ENCODE measurements at regions not wholly inside any gene's neighbourhood (a gene's known extent, or its start where the extent isn't known, plus 50 kb on each side); places are given as distances from the start of the nearest gene placed in this dataset.

DNA sequence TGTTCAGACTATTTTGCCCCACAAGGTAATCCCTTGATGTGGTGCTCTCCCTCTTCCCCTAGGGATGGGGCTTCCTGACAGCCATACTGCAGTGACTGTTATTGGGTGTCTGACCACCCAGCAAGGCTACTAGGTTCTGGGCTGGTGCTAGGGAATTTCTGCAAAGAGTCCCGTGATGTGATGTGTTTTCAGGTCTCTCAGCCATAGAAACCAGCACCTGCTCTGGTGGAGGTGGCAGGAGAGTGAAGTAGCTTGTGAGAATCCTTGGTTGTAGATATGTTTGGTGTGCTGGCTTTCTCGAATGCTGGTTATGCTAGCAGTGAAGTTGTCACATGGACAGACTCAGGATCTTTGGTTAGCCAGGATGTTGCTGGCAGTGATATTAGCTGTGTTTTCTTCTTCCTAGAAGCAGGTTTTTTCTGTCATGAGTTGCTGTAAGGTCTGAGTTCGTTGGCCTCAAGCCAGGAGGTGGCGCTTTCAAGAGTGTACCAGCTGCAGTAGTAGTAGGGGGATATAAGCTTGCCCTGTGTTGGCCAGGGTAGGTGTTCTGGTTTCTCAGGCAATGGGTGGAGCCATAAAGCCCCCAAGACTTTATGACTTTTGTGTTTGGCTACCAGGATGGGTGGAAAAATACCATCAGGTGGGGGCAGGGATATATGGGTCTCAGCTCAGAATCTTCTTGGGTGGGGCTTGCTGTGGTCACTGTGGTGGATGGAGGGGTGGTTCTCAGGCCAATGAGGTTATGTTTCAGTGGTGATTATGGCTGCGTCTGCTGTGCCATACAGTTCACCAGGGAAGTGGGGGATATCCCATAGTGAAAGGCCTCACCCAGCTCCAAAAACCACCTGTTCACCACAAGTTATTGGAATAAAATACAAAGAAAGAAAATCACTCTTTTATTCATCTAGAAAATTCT lies 1112.3 kb downstream of the KCNT2 start:
- DNase-seq = peak in 1 of 2 experiments; percentile 11

DNA sequence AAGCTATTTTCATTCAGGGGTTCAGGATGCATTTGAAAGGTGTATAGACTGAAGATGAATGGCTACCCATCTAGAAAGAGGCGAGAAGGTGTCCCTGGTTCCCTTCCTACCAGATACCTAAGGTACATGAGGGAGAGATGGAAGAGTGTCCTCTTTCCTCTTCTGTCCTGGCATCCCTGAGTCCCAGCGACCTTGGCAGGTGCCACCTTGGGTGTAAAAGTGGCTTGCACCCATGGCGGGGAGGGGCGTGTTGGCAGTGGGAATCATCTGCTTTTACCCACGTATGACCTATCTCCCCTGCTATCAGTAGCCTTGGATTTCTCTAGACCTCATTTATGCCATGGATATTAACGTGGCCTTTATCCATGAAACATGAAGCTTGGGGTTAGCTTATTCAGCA lies 1126.1 kb downstream of the KCNT2 start:
- DNase-seq = no peak

DNA sequence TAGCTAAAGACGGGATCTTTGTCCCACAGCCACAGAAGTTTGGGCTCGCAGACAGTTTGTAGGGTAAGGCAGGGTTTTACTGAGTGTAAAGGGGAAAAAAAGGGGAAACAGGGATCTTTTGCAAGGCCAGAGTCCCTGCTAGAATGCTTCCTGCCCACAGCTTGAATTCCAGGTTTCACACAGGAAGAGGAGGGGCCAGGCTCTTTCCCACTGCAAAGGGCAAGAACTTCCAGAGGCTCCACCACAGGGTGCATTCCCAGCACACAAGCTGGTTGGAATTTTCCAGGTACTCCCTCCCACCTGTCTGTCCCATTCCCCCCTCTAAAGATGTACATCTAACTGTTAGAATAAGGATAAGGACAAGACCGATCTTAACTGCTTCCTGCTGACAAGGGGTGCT lies 1126.9 kb downstream of the KCNT2 start:
- DNase-seq = no peak

DNA sequence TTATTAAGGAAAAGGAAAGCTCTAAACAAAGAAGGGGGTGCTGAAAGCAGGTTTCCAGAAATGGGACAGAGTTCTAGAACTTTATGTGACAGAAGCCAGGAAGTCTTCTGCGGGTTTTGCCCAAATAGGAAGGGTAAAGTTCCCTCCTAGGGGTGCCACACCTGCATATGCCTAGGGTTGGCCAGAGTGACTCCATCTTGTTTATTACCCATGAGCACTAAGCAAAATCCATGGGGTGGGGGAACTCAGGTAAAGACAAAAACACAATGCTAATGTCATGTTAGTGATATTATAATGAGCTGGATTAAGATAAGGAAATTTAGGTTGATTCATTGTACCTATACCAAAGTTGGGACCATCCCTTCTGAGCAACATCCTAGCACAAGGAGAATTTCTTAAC lies 1132.7 kb downstream of the KCNT2 start:
- no peak for DNase-seq

DNA sequence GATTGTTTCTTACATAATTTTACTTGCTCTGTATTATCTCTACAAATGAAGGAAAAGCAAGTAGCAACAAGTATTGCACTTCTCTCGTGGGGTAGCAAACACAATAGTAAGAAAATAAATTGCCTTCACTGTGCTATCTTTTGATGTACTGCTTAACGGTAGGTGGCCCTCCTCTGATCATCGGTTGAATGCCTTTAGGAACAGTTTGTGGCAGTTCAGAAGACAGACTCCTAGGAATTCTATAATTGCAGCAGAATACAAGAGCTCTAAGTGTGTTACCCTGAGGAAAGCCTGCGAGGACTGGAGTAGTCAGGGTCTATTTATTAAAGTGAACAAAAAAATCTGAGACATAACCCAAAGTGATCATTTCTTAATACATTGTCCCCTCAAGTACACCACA lies 1135.9 kb downstream of the KCNT2 start:
- DNase-seq = no peak

DNA sequence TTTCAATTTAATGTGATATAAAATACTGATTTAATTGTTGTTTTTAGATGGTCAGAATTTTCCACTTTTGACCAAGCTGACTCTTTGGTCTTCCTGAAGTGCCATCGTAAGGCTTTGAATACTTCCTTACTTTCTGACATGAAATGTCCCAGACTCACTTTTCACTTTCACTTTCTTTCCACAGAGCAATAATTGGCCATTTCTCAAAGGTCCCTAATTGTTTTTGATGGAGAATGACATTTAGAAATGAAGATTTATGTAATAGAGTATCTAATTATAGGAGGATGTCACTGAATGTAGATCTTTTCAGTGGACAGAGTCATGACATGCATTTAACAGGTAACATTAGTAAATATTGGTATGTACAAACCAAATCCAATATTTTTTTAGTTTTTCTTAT lies 1141.6 kb downstream of the KCNT2 start:
- DNase-seq = no peak

DNA sequence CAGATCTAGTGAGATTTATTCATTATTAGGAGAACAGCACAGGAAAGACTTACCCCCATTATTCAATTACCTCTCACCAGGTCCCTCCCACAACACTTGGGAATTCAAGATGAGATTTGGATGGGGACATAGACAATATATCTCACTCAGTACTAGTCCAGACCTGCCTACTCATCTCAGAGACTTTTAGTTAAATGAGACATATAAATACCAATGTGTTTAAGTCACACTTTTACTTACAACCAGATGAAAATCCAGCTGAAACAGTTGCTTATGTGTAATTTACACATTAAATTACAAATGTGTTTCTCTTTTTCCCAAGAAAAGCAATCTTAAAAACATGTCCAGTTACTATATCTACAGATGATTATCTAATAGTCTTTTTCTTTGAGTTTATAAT lies 1145.6 kb downstream of the KCNT2 start:
- no peak for DNase-seq

DNA sequence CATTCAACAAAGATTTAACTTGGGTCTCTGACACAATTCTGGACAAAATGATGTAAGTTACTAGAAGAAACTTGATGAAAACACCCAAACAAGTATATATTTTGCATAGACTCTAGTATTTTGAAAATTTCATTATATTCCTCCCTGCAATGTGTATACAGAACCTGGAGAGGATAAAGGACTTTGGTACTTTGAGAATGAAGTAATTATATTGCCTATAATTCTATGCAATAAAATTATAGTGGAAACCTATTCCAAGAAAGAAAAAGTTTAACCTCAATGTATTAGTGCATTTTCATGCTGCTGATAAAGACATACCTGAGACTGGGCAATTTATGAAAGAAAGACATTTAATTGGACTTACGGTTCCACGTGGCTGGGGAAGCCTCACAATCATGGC lies 1146.1 kb downstream of the KCNT2 start:
- no peak for DNase-seq

DNA sequence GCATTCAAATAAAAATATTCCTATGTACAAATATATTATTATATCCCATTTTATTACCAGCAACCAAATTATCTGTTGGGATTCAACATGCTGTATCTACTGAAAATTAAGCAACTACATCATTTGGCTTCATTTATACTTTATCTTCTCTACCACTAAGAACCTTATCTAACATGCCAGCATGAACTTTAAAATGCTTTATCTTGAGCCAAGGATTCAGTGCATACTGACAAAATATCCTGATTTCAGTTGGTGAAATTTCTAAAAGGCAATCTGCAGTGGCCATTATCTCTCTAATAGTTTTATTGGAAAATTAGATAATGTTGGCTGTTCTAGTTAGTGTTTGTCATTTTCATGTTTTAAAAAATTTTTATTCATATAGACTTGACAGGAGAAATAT lies 1149.9 kb downstream of the KCNT2 start:
- DNase-seq = no peak

DNA sequence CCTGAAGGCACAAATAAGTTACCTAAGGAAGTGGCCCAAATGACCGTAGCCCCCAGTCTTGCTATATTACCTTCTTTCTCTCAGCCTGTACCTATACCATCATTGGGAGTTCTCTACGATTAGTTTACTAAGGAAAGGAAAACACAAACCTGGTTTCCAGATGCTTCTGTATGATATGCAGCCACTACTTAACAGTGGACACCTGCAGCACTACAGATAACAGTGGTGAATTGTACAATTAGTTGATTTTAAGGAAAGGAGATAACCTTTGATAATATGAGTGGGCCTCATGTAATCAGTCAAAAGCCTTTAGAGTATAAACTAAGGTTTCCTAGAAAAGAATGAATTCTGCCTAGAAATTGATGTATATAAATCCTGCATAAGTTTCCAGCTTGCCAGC lies 1157.4 kb downstream of the KCNT2 start:
- DNase-seq = no peak

DNA sequence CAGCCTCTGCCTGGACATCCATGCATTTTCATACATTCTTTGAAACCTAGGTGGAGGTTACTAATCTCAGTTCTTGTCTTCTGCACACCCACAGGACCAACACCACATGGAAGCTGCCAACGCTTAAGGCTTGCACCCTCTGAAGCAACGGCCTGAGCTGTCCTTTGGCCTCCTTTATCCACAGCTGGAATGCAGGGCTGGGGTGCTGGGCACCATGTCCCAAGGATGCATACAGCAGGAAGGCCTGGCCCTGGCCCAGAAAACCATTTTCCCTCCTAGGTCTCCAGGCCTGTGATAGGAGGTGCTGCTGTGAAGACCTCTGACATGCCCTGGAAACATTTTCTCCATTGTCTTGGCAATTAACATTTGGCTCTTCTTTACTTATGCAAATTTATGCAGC lies 1168.6 kb downstream of the KCNT2 start:
- DNase-seq = no peak

DNA sequence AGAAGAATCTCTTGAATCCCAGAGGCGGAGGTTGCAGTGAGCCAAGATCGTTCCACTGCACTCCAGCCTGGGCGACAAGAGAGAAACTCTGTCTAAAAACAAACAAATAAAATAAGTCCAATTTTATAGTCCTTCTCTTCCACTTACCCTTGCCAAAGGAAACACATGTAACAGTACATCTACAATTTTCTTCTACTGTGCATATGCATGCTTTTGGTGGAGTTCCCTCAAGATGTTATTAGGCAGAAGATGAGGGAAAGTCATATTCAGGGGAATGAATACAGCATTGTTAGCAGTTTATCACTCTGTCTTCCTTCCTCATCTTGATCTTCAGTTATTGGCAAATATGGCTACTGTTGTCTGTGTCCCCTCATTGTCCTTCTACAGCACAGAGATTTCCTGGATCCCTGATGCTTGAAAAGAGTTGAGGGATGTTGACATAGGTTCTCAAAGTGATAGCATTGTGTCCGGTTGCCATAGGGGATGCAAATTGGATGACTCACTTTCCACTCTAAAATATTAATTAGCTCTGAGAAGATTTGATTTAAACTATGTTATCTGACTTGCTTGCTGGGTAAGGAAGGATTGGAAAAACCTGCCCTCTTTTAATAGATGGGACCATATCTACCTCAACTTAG lies 1173.6 kb downstream of the KCNT2 start:
- DNase-seq = no peak

DNA sequence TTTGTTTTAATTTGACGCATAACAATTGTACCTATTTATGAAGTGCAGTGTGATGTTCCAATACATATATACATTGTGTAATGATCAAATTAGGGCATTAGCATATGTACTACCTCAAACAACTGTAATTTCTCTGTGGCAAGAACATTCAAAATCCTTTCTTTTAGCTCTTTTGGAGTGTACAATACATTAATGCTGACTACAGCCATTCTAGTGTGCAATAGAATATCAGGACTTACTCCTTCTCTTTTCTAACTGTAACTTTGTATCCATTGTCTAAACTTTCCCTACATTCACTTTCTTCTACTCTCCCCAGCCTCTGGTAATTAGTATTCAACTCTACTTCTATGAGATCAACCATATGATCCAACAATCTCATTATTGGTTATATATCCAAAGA lies 1177.4 kb downstream of the KCNT2 start:
- DNase-seq = no peak

DNA sequence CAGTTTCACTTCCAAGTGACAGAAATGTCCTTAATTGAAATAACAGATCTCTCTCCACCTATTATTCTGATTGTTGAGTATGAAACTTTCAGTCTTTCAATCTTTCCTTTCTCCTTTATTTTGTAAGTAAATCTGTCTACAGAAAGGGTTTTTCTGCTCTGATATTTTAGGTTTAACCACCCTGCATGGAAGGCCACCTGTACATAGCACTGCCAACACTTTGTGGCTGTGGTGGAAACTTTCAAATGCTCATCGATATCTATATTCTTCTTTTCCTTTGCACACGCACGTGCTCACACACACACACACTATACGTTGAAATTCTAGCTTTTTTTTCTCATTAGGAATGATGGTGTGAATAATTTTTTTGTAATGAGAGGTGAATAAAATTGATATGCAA lies 1179.3 kb downstream of the KCNT2 start:
- no peak for DNase-seq

DNA sequence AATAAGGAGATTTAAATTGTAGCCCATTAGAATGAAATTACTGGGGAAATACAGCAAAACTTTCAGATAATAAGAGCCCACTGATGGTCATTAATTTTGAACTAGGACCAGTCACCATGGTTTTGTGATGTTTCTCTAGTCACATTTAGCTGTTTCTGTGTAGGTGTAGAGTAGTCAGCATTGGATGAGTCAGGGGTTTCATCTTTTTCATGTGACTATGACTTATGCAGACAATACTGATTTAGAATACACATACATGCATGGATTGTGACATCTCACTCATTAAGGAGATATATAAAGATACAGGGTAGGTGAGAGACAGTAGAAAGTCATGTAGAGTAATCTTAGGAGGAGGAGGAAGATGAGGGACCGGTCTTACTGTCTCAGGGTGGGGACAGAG lies 1192.7 kb downstream of the KCNT2 start:
- no peak for DNase-seq

DNA sequence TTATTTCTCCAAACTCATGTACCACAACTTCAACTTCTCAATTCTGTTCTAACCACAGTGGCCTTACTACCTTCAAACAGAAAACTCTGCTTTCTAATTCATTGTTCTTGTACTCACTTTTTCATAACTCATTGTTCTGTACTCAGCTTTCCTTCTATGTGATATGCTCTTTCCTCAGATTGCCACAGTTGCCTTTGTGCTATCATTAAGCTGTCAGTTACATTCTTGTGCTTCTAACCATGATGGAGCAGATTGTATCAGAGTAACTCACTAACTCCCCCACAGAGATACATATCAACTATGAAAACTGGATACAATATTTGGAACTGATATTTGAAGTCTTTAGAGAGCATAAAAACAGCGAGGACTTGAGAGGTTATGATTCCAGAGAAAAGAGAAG lies 1213.7 kb downstream of the KCNT2 start:
- no peak for DNase-seq

DNA sequence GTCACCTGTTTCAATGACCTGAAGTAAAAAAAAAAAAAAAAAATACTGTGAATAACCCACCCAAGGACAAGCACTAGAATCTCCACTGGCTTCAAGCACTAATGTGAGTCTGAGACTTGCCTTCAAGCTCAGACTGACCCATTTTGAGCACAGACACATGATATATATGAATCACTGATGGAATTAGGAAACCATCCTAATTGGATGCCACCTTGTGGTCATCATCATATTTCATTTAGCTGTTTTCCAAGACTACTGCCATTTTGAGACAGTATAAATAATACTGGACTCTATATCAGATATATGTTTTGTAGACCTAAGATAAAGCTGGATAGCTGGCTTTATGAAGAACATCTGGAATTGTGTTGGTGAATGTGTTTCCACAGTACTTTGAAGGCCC lies 1232.0 kb downstream of the KCNT2 start:
- no peak for DNase-seq

DNA sequence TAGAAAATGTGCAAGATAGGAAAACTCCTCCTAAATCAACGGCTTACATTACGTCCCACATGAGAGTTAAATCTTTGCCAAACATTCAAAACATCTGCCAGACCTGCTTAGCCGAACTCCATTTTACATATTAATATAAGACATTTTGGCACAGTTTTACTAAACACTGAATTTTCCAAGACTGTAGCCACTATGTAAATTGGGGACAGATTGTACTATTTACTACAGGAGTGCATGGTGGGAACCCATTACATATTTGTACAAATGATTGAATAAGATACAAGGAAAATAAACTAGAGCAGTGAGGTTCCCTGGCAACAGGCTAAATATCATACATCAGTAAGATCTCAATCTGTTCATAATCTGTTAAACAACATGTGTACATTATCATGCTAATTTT lies 1234.4 kb downstream of the KCNT2 start:
- no peak for DNase-seq

DNA sequence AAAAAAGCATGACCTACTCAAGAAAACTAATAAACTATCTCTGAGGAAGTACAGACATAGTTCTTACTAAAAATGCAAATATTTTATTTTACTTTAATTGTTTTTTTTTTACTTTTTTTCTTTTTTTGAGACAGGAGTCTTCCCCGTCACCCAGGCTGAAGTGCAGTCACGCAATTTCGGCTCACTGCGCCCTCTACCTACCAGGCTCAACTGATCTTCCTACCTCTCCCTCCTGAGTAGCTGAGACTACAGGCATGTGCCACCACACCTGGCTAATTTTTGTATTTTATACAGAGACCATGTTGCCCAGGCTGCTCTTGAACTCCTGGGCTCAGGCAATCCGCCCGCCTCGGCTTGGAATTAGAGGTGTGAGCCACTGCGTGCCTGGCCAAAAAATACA lies 1263.1 kb downstream of the KCNT2 start:
- DNase-seq = no peak

DNA sequence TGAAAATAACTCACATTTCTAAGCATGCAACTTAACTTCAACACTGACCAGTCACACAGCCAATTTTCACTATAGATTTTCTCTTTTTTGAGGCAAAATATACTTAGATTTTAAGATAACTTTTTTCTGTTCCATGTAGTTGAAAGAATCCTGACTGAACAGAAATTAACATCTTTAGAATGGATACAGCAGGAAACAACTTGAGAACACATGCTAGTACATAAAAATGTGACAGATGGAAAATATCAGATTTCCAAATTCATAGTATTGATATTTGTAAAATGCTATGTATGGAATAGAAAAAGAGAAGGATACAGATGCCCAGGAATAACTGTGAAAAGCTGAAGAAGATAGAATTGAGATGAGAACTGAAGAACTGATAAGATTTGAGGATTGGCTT lies 1270.6 kb downstream of the KCNT2 start:
- no peak for DNase-seq

DNA sequence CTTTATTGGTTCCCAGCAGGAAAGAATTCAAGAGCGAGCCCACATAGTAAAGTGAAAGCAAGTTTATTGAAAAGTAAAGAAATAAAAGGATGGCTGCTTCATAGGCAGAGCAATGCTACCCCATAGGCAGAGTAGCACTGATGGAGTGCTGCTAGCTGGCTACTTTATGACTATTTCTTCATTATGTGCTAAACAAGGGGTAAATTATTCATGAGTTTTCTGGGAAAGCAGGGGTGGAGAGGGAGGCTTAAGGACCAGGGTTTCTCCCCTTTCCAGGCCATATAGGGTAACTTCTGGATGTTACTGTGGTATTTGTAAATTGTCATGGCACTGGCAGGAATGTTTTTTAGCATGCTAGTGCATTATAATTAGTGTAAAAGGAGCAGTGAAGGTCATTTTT lies 1271.4 kb downstream of the KCNT2 start:
- no peak for DNase-seq

DNA sequence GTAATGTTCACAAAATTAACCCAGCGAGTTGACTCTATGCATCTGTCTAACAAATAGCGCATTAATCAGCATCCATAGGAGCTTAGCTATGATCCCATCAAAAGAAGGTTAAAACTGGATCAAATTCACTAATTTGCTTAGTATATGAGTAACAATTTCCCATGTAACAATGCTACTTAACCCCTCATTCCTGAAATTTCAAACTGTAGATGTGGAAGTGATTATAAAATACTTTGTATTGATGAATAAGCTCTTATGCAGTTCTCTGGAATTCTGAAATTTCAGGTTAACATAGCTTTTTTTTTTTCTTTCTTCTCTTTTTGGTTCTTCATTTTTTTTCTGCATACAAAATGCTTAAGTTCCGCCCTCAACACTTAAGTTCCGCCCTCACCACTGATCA lies 1272.7 kb downstream of the KCNT2 start:
- no peak for DNase-seq

DNA sequence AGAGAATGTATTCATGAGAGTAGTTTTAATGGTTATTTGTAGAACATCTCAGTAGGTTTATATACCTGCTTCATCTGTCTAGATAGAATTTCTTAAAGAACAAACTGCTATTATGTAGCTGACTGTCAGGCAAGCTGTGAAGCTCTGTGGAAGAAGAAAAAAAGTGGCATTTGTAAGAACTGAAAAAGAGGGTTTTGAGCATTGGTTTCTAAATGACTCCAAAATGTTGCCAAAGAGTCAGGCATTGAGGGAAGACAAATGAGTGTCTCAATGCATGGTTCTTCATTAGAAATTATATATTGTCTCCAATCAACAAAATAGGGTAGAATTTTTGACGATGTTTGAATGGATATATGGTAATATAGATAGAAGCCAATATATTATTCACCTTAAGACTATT lies 1276.1 kb downstream of the KCNT2 start:
- no peak for DNase-seq

DNA sequence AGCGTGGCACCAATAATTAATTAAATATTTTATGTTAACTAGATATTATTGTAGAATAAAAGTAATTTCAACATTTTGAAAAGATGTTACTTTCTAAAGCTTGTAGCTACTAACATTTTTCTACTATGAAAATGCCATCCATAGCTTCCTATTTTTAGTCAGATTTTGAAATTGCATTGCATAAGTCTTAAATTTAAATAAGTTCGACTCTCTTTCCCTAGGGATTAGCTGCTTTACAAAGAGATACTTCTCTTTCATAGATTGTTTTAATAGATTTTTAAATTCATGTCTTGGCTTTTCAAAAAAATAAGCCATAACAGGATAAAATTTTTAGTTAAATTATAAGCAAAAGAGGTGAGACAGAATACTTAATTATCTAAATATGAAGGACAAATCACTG lies 1279.6 kb downstream of the KCNT2 start:
- no peak for DNase-seq

DNA sequence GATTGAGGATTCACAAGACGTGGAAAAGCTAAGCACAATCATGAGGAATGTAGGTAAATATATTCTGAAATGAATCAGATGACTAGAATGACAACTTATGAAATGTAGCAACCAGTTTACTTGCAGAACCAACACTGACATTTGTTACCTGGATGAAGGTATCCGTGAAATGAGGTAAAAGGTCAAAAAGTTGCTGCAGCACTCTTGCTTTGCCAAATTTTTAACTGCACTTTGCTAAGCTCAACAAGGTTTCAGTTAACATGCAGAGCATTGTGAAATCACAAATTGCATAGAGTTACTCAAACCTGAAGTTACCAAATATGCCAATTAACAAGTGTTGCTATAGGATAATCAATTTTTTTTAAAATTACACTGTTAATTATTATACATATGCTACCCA lies 1280.1 kb downstream of the KCNT2 start:
- DNase-seq = no peak
